Neural cell (in vitro differentiated cells): ENCODE measurements at regions not wholly inside any gene's neighbourhood (a gene's known extent, or its start where the extent isn't known, plus 50 kb on each side); places are given as distances from the start of the nearest gene placed in this dataset.

ENCODE experiments used
- CTCF ChIP-seq: fragments of 450-650 bp; IDR thresholded peaks from 2 replicates; pipeline ENCODE4 v1.5.1; 2014; ENCODE audit warnings: antibody characterized with exemption, mild to moderate bottlenecking, moderate library complexity; ENCODE audit not compliant: poor library complexity, severe bottlenecking
- MXI1 ChIP-seq: fragments of 450-650 bp; conservative IDR thresholded peaks from 2 replicates; pipeline ENCODE4 v1.6.1; 2014; ENCODE audit warnings: antibody characterized with exemption, mild to moderate bottlenecking; ENCODE audit not compliant: poor library complexity, severe bottlenecking
- POLR2AphosphoS5 ChIP-seq: IDR thresholded peaks from 2 replicates; pipeline ENCODE4 v1.6.1; 2012

- TF ChIP-seq CTCF = no peak
- no peak for TF ChIP-seq POLR2AphosphoS5
- TF ChIP-seq MXI1 = no peak
Observed at GRCh38 chr9:27847818-27848217, 274.5 kb upstream of the C9orf72 start.
